GM12891 (cell line): ENCODE measurements at regions not wholly inside any gene's neighbourhood (a gene's known extent, or its start where the extent isn't known, plus 50 kb on each side); places are given as distances from the start of the nearest gene placed in this dataset.

Source experiments
- PAX5 ChIP-seq: IDR thresholded peaks from 2 replicates; pipeline ENCODE4 v1.6.1; 2011; ENCODE audit warnings: low read length, moderate library complexity, mild to moderate bottlenecking; ENCODE audit not compliant: insufficient read depth, severe bottlenecking
- POLR2A ChIP-seq: IDR thresholded peaks from 2 replicates; pipeline ENCODE4 v1.6.1; 2011; ENCODE audit warnings: low read depth, low read length, control low read depth
- POLR2AphosphoS5 ChIP-seq: IDR thresholded peaks from 2 replicates; pipeline ENCODE4 v1.6.1; 2011; ENCODE audit warnings: low read depth, low read length, control low read depth
- TAF1 ChIP-seq: IDR thresholded peaks from 2 replicates; pipeline ENCODE4 v1.6.1; 2011; ENCODE audit warnings: low read depth, low read length, control low read depth

DNA sequence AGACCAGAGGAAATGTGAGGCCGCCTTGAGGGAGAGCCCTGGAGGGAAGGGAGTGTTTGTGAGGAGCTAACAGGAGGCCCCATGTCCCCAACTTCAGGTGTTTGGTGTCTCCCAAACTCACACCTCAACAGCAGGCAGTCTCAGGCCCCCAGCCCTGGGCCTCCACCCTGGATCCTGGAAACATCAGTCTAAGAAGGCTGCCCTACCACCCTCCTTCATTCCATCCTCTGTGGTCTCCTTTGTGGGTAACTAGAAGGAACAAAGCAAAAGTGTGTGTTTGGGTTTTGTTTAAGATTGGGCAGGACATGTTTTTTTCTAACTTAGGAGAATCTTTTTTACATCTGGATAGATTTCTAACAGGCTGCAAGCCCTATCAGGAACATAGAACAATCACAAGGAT is 404.3 kb downstream of the BCL11A start:
- TF ChIP-seq POLR2AphosphoS5: no peak
- no peak for TF ChIP-seq POLR2A
- no peak for TF ChIP-seq TAF1
- TF ChIP-seq PAX5: no peak
